H1 (cell line): ENCODE measurements at regions not wholly inside any gene's neighbourhood (a gene's known extent, or its start where the extent isn't known, plus 50 kb on each side); places are given as distances from the start of the nearest gene placed in this dataset.

Experiments used
- CBX5 ChIP-seq: fragments of 300-800, 300-1000 bp; sonication (generic); IDR thresholded peaks from 2 replicates; pipeline ENCODE4 v1.7.1; 2016; ENCODE audit warnings: antibody characterized with exemption, low read length, low read depth
- EGR1 ChIP-seq: IDR thresholded peaks from 2 replicates; pipeline ENCODE4 v1.6.1; 2011; ENCODE audit warnings: low read depth, low read length, borderline replicate concordance
- PHF8 ChIP-seq: fragments of 200-600 bp; sonication (generic); conservative IDR thresholded peaks from 2 replicates; pipeline ENCODE4 v1.7.1; 2012; ENCODE audit warnings: low read depth, mild to moderate bottlenecking, inconsistent platforms, low read length, moderate library complexity
- POLR2A ChIP-seq, 2 experiments: IDR thresholded peaks; 1 replicate in 1 of 2; 2 replicates in 1 of 2; pipeline ENCODE4 v1.6.1; 2011; ENCODE audit warnings: low read depth in 2 of 2, low read length in 2 of 2, mild to moderate bottlenecking in 2 of 2; ENCODE audit errors: control extremely low read depth in 1 of 2
- POLR2AphosphoS5 ChIP-seq: IDR thresholded peaks from 2 replicates; pipeline ENCODE4 v1.6.1; 2011; ENCODE audit warnings: low read depth, low read length
- RFX5 ChIP-seq: IDR thresholded peaks from 2 replicates; pipeline ENCODE4 v1.6.1; 2011; ENCODE audit warnings: low read depth, low read length, improper control_type of control experiment, borderline replicate concordance
- ZNF274 ChIP-seq: IDR thresholded peaks from 2 replicates; pipeline ENCODE4 v1.7.0; 2012; ENCODE audit warnings: low read length, borderline replicate concordance; ENCODE audit errors: extremely low read depth
- TF ChIP-seq, protein P1 (sequence below), 3 experiments: IDR thresholded peaks; 1 replicate in 2 of 3; 2 replicates in 1 of 3; pipeline versions ENCODE4 v1.5.1 to v1.6.1; 2011; ENCODE audit warnings: low read length in 3 of 3, mild to moderate bottlenecking in 3 of 3, inconsistent platforms in 2 of 3, low read depth in 1 of 3, moderate library complexity in 1 of 3; ENCODE audit not compliant: insufficient read depth in 1 of 3; ENCODE audit errors: control extremely low read depth in 1 of 3
- TF ChIP-seq, protein P2 (sequence below): IDR thresholded peaks from 2 replicates; pipeline ENCODE4 v1.6.1; 2012; ENCODE audit warnings: inconsistent platforms

DNA sequence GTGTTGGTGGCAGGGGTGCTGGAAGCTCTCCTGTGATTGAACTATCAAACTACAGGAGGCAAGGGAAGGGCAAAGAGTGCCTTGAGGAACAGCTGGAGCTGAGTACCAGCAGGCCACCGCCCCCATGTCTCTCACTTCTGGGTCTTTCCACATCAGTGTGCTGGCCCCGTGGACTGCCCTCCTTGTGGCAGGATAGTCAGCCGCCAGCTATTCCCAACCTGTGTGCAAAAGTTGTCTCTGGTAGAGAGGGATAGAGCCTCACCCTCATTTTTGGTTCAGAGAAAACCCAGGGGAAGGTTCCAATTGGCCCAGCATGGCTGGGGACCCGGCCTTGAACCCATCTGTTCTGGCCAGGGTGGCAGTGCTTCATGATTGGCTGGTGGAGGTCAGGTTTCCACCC, 211.8 kb downstream of the IRF8 start:
- TF ChIP-seq EGR1 (no peak), RFX5 (no peak), PHF8 (no peak), POLR2A (IDR thresholded peaks at IDR 0.05; ENCODE audit: control extremely low read depth in 1 of 2, low read depth in 2 of 2, low read length in 2 of 2) (no peak), ZNF274 (no peak), POLR2AphosphoS5 (no peak), CBX5 (no peak)
- TF ChIP-seq, protein P1, sequence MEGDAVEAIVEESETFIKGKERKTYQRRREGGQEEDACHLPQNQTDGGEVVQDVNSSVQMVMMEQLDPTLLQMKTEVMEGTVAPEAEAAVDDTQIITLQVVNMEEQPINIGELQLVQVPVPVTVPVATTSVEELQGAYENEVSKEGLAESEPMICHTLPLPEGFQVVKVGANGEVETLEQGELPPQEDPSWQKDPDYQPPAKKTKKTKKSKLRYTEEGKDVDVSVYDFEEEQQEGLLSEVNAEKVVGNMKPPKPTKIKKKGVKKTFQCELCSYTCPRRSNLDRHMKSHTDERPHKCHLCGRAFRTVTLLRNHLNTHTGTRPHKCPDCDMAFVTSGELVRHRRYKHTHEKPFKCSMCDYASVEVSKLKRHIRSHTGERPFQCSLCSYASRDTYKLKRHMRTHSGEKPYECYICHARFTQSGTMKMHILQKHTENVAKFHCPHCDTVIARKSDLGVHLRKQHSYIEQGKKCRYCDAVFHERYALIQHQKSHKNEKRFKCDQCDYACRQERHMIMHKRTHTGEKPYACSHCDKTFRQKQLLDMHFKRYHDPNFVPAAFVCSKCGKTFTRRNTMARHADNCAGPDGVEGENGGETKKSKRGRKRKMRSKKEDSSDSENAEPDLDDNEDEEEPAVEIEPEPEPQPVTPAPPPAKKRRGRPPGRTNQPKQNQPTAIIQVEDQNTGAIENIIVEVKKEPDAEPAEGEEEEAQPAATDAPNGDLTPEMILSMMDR (IDR thresholded peaks at IDR 0.05; ENCODE audit: control extremely low read depth in 1 of 3, insufficient read depth in 1 of 3, low read depth in 1 of 3, low read length in 3 of 3): no peak
- TF ChIP-seq, protein P2, sequence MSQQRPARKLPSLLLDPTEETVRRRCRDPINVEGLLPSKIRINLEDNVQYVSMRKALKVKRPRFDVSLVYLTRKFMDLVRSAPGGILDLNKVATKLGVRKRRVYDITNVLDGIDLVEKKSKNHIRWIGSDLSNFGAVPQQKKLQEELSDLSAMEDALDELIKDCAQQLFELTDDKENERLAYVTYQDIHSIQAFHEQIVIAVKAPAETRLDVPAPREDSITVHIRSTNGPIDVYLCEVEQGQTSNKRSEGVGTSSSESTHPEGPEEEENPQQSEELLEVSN: no peak
